ENCODE measurements at regions not wholly inside any gene's neighbourhood (a gene's known extent, or its start where the extent isn't known, plus 50 kb on each side); places are given as distances from the start of the nearest gene placed in this dataset.

DNA sequence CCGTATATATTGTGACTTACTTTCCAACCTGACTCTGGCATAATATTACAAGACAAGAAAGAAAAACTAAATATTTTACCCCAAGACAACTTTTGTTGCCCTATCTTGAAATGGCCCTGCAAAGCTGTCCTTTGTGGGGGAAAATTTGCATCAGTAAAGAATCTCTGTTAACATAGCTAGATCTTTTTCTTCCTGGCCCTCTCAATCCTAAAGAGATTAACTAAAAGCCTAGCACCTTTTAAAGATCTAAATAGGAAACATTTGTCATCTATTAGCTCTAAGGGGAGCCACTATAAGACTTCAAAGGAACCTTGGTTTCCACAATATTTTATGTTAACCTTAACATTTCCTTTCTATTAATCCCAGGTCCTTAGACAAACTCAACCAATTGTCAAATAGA, 199.0 kb upstream of the SLITRK3 start:
- FAIRE-seq (no peak), DNase-seq (ENCODE audit: low read depth, low spot score) (no peak)
- dilution Hi-C loops (cut with MboI; ENCODE audit: extremely low pct_ligation_motif_present, low sequenced_read_pairs) = no loop called here

DNA sequence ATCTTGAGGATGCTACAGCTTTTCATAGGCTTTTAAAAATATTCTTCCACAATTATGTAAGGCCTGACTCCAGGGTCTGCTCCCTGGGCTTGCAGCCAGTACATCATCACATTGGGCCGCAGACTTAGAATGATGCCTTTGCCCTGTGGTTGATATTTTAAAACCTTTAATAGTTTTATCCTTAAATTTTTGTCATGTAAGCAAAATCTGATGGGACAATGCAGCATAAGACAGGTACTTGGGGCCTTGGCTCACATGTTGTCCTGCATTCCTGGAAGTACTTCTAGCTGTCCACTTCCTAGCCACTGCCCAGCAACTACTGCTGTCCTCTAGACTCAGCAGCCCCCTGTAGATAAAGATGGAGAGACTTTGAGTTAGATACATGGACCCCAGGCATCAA, 197.3 kb upstream of the SLITRK3 start:
- TF ChIP-seq EZH2 (IDR thresholded peaks at IDR 0.05; ENCODE audit: low read length) = no peak
- TF ChIP-seq, protein P1, sequence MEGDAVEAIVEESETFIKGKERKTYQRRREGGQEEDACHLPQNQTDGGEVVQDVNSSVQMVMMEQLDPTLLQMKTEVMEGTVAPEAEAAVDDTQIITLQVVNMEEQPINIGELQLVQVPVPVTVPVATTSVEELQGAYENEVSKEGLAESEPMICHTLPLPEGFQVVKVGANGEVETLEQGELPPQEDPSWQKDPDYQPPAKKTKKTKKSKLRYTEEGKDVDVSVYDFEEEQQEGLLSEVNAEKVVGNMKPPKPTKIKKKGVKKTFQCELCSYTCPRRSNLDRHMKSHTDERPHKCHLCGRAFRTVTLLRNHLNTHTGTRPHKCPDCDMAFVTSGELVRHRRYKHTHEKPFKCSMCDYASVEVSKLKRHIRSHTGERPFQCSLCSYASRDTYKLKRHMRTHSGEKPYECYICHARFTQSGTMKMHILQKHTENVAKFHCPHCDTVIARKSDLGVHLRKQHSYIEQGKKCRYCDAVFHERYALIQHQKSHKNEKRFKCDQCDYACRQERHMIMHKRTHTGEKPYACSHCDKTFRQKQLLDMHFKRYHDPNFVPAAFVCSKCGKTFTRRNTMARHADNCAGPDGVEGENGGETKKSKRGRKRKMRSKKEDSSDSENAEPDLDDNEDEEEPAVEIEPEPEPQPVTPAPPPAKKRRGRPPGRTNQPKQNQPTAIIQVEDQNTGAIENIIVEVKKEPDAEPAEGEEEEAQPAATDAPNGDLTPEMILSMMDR (optimal IDR thresholded peaks at IDR 0.05 in 1 of 3, IDR thresholded peaks at IDR 0.05 in 1 of 3, conservative IDR thresholded peaks at IDR 0.05 in 1 of 3; ENCODE audit: extremely low read depth in 1 of 3, insufficient read depth in 2 of 3, low read length in 3 of 3) = no peak
- Histone ChIP-seq H3K9me1 (ENCODE audit: control insufficient read depth, extremely low read depth, insufficient read depth, low read length) (no peaks in the 10 kb centered on the region), H2AFZ (ENCODE audit: control insufficient read depth, low read length) (no peak overlapping the region), H3K4me2 (ENCODE audit: control insufficient read depth, extremely low read depth, insufficient read depth, low read depth, low read length) (no peak overlapping the region), H3K9me3 (ENCODE audit: control insufficient read depth, low read depth, low read length) (no peaks in the 10 kb centered on the region), H3K79me2 (ENCODE audit: control insufficient read depth, insufficient read depth, low read length) (no peaks in the 10 kb centered on the region), H3K36me3 (ENCODE audit: control insufficient read depth in 2 of 2, extremely low read depth in 1 of 2, insufficient read depth in 2 of 2, low read length in 2 of 2) (no peaks in the 10 kb centered on the region), H3K27ac (ENCODE audit: control insufficient read depth, insufficient read depth, low read length) (no peak overlapping the region), H4K20me1 (ENCODE audit: control insufficient read depth, extremely low read depth, insufficient read depth, low read length) (no peaks in the 10 kb centered on the region), H3K9ac (ENCODE audit: control insufficient read depth, extremely low read depth, insufficient read depth, low read length) (no peak overlapping the region), H3K4me3 (ENCODE audit: control insufficient read depth in 2 of 3, extremely low read depth in 1 of 3, insufficient read depth in 2 of 3, low read depth in 1 of 3, low read length in 3 of 3) (no peak overlapping the region), H3K27me3 (ENCODE audit: control insufficient read depth, extremely low read depth, insufficient read depth, low read length) (no peaks in the 10 kb centered on the region), H3K4me1 (ENCODE audit: control insufficient read depth, extremely low read depth, insufficient read depth, low read length) (no peaks in the 10 kb centered on the region)
- dilution Hi-C loops (cut with MboI; ENCODE audit: extremely low pct_ligation_motif_present, low sequenced_read_pairs) = no loop called here
- no peak for DNase-seq (ENCODE audit: low read depth, low spot score)
- FAIRE-seq = no peak

More for the DNA sequence above, 199.0 kb upstream of the SLITRK3 start:
- Histone ChIP-seq H3K27ac (ENCODE audit: control insufficient read depth, insufficient read depth, low read length) (no peak overlapping the region), H3K4me2 (ENCODE audit: control insufficient read depth, extremely low read depth, insufficient read depth, low read depth, low read length) (no peak overlapping the region), H4K20me1 (ENCODE audit: control insufficient read depth, extremely low read depth, insufficient read depth, low read length) (no peaks in the 10 kb centered on the region), H3K79me2 (ENCODE audit: control insufficient read depth, insufficient read depth, low read length) (no peaks in the 10 kb centered on the region), H3K36me3 (ENCODE audit: control insufficient read depth in 2 of 2, extremely low read depth in 1 of 2, insufficient read depth in 2 of 2, low read length in 2 of 2) (no peaks in the 10 kb centered on the region), H3K4me1 (ENCODE audit: control insufficient read depth, extremely low read depth, insufficient read depth, low read length) (no peaks in the 10 kb centered on the region), H3K9me1 (ENCODE audit: control insufficient read depth, extremely low read depth, insufficient read depth, low read length) (no peaks in the 10 kb centered on the region), H2AFZ (ENCODE audit: control insufficient read depth, low read length) (no peak overlapping the region), H3K9ac (ENCODE audit: control insufficient read depth, extremely low read depth, insufficient read depth, low read length) (no peak overlapping the region), H3K27me3 (ENCODE audit: control insufficient read depth, extremely low read depth, insufficient read depth, low read length) (no peaks in the 10 kb centered on the region), H3K9me3 (ENCODE audit: control insufficient read depth, low read depth, low read length) (no peaks in the 10 kb centered on the region), H3K4me3 (ENCODE audit: control insufficient read depth in 2 of 3, extremely low read depth in 1 of 3, insufficient read depth in 2 of 3, low read depth in 1 of 3, low read length in 3 of 3) (no peak overlapping the region)
- no peak for TF ChIP-seq EZH2 (IDR thresholded peaks at IDR 0.05; ENCODE audit: low read length)
- TF ChIP-seq, protein P1 (optimal IDR thresholded peaks at IDR 0.05 in 1 of 3, IDR thresholded peaks at IDR 0.05 in 1 of 3, conservative IDR thresholded peaks at IDR 0.05 in 1 of 3; ENCODE audit: extremely low read depth in 1 of 3, insufficient read depth in 2 of 3, low read length in 3 of 3) = no peak
